M059J (cell line): ENCODE measurements at regions not wholly inside any gene's neighbourhood (a gene's known extent, or its start where the extent isn't known, plus 50 kb on each side); places are given as distances from the start of the nearest gene placed in this dataset.
"Not testable (repeated sequence)": the region's sequence is repeated elsewhere in the genome, so short reads cannot be mapped to it uniquely, and the experiment has no call there.

Experiments
- DNase-seq: peaks from one replicate; pipeline ENCODE4 v3.0.0-alpha.2; 2012; ENCODE audit warnings: low read depth

- no peak for DNase-seq
Observed at GRCh38 chr12:47348206-47348605, 268.4 kb upstream of the AMIGO2 start.

DNA sequence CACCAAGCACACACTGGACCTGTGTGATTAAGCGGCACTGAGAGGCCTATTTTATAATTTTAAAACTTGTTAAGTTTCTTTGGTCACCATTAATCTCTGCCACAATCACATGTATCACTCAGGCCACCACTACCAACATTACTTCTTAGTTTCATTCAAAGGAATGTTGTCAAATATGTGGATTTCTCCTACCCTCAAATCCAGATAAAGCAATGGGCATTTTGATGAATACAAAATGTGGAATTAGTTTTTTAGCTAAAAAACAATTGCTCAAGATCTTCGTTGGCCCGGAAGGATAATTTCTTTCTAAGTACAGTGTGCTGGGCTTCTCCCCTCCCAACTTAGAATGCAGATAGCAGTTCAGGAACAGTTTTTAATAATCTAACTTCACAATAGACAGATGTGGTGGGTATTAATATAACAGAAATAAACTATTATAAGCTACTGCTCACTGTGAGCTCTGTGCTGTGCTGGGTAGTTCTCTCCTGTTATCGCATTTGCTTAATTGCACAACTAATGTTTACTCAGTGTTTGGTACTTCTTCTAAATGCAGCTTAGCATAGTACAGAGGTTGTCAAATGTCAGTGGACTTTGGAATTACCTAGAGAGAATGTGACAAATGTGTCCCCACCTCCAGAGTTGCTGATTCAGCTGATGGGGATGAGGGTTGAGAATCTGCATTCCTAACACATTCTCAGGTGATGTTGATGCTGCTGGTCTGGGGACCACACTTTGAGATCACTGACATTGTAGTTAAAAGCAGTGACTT is 266.7 kb upstream of the AMIGO2 start:
- no peak for DNase-seq

DNA sequence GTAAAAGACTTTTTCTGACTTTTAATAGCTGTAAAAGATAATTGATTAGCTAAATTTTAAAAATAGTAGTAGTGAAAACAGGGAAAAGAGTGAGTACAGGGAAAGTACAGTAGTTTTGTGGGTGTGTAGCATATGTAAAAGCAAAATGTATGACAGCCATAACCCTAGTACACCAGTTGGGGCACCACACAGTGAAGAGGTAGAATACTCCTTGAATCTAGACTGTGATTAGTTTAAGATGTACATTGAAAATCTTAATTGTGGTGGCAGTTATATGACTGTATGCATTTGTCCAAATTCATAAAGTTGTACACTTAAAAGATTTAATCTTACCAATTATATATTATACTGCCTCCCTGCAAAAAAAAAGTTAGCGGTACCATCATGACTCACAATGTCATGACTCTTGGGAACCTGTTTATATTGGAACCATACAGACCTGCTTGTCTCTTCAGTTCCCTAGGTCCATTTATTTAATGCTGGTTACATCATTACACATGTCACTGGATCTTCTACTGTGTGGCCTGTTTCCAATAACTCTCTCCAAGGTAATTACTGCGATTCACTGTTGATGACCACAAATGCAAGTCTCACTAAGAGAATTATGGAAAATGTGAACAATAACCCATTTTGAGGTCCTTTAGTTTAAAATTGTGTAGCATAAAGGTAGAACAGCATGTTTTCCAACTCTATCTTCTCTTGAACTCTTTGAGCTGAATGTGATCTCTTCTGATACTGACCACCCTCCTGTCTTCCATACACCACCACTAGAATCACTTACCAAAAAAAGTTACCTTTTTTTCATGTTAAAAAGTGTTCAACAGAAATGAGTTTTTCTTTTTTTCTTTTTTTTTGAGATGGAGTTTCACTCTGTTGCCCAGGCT is 264.2 kb upstream of the AMIGO2 start:
- peak; percentile 86 for DNase-seq

DNA sequence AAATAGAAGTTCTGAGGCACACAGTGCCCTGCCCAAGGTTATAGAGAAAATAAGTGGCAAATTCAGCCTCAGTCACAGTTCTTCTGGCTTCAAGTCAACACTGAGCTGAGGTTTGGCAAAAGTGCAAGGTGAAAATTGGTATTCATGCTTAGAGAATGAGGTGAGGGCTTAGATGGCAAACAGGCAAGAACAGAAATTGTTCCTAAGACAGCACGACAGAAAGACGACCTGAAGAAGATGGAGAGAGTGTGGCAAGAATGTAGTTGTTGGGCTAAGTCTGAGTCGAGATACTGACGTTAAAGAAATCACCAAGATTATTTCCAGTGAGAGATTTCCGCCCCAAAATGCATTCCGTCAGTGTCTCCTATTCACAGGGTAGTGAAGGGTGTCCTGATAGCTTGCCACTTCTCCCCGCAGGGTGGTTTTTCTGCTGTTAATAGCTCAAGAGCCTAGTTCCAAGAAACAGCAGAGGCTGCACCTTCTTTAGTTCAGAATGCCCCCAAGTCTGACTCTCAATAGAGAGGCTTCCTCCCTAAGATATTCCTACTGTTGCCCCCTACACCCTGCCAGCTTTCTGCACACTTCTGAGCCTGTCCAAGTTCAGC is 260.8 kb upstream of the AMIGO2 start:
- DNase-seq: peak; percentile 64

DNA sequence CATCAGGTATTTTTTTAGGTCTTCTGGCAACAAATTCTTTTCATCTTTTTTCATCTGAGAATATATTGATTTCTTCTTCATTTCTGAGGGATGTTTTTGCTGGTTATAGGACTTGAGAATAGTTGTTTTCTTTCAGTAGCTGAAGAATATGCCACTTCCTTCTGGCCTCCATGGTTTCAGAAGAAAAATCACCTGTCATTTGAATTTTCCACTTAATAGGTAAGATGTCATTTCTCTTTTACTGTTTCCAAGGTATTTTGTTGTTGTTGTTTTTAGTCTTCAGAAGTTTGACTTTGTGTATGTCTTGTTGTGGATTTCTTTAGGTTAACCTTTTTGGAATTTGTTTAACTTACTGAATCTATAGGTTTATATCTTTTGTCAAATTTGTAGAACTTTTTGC is 257.8 kb upstream of the AMIGO2 start:
- DNase-seq: no peak

- DNase-seq: not testable (repeated sequence)
Observed at GRCh38 chr12:47333271-47333858, 253.6 kb upstream of the AMIGO2 start.

GRCh38 chr12:47328831-47329545 is 249.2 kb upstream of the AMIGO2 start:
- DNase-seq: peak; percentile 71

DNA sequence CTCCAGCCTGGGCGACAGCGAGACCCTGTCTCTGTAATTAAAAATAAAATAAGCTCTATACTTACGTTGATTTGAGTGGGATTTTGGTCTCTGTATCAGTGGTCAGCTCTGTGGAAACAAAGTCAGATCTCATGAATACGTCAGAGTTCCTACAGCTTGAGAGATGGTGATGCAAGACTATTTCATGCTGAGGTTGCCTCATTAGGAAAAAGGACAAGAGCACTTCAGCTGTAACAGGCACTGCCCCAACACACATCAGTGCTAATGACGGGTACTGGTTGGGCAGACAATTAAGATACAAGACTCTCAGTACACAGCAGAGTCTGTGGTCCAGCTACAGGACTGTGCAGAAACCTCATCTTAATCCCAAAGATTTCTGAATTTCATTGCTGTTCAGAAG is 246.4 kb upstream of the AMIGO2 start:
- no peak for DNase-seq

- DNase-seq: no peak
Observed at GRCh38 chr12:47323802-47324201, 244.0 kb upstream of the AMIGO2 start.

- no peak for DNase-seq
Observed at GRCh38 chr12:47321436-47321835, 241.7 kb upstream of the AMIGO2 start.

DNA sequence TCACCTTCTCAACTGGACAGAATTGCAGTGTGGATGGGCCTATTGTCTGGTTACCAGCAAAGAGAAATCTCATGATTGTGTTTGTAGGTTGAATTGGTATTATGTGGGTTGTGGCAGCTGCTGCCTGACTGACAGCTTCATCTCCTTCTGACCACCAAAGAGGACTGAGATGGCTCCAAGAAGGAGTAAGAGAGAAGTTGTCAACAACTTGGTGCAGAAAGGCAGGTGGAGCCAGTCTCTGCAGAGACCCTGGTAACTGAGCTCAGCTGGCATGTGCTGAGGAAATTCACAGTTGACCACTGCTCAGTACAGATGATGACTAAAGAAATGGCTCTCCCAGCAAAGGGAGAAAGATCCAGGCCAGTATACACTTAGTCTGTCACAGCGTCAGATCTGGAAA is 240.0 kb upstream of the AMIGO2 start:
- no peak for DNase-seq

GRCh38 chr12:47318963-47319362 is 239.2 kb upstream of the AMIGO2 start:
- no peak for DNase-seq

GRCh38 chr12:47317175-47317915 is 237.6 kb upstream of the AMIGO2 start:
- no peak for DNase-seq

GRCh38 chr12:47316609-47317049 is 236.9 kb upstream of the AMIGO2 start:
- DNase-seq: no peak

- DNase-seq: no peak
Observed at GRCh38 chr12:47314996-47315395, 235.2 kb upstream of the AMIGO2 start.

DNA sequence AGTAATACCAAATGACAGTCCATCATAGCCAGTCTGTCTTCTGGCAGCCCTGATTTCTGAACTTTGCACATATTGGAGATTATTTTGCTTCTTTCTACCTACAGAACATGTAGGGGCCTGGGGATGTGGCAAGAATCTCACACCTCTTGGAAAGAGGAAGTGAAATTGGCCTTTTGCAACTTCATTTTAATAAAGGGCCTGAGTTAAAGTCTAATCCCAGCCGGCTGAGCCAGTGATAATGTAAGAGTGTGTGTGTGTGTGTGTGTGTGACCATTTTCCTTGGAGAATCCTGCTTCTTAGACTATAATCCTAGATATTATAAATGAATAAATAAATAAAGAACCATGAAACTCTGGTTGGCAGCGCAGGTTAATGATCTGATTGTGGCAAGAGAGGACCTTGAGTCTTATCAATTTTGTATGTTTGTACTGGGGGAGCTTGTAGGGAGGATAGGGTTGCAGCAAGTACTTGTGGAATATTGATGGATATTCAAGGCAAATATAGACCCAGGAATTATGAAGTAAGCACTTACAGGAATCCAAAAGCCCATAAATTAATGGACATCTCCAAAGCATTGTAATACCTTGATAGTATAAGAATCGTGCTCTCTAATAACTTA is 233.2 kb upstream of the AMIGO2 start:
- DNase-seq: no peak

GRCh38 chr12:47312147-47312546 is 232.4 kb upstream of the AMIGO2 start:
- DNase-seq: no peak

DNA sequence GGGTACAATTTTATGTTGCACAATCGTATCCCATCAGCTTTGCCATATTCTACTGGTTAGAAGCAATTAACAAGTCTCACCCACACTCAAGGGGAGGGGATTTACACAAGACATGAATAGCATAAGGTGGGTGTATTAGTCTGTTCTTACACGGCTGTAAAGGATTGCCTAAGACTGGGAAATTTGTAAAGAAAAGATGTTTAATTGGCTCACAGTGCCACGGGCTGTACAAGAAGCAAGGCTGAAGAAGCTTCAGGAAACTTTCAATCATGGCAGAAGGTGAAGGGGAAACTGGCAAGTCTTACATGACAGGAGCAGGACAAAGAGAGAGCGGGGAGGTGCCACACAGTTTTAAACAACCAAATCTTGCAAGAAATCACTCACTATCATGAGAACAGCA is 231.8 kb upstream of the AMIGO2 start:
- DNase-seq: no peak

- DNase-seq: no peak
Observed at GRCh38 chr12:47311010-47311409, 231.3 kb upstream of the AMIGO2 start.

GRCh38 chr12:47308672-47309071 is 228.9 kb upstream of the AMIGO2 start:
- no peak for DNase-seq
